ENCODE measurements at regions not wholly inside any gene's neighbourhood (a gene's known extent, or its start where the extent isn't known, plus 50 kb on each side); places are given as distances from the start of the nearest gene placed in this dataset.
"Not testable (repeated sequence)": the region's sequence is repeated elsewhere in the genome, so short reads cannot be mapped to it uniquely, and the experiment has no call there.

DNA sequence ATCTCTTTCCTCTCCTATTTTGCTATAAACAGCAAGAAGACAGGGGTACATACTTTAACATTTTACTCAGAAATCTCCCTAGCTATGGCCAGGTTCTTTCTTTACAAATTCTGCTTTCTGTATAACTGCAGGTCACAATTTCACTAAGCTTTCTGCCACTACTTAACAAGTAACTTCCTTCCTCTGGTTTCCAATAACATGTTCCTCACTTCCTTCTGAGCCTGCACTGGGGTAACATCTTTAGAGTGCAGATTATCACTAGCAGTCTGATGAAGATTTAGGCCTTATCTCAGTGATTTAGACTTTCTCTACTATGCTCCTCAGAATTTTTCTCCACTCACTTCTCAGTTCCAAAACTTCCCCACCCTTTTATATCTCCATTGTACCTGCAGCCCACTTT is 1930.5 kb upstream of the AGA start:
- H3K4me1 ChIP-seq (ENCODE audit: control insufficient read depth in 1 of 2, insufficient read depth in 2 of 2, low read length in 2 of 2), result no peaks in the 10 kb centered on the region
- H3K27ac ChIP-seq (ENCODE audit: low read depth, low read length), result no peak overlapping the region
- intact Hi-C loops (cut with micrococcal nuclease), result no loop called here
- DNase-seq (ENCODE audit: low read depth, low spot score), result no peak
- no peak overlapping the region for H3K4me2 ChIP-seq (ENCODE audit: low read length)
- no peaks in the 10 kb centered on the region for H3K9me2 ChIP-seq (ENCODE audit: insufficient read depth)
- ATAC-seq, result no peak
- H3K27me3 ChIP-seq (ENCODE audit: insufficient read depth, low read length), result no peaks in the 10 kb centered on the region
- ChIA-PET POLR2A (no interaction called here), CTCF (no interaction called here), RAD21 (ENCODE audit: low non-redundant PET in 1 of 2, low total read pairs in 2 of 2, uncharacterized antibody in 2 of 2, unreplicated experiment in 2 of 2) (no interaction called here)
- no peaks in the 10 kb centered on the region for H4K20me1 ChIP-seq (ENCODE audit: insufficient read depth)
- no peaks in the 10 kb centered on the region for H3K9me3 ChIP-seq (ENCODE audit: control insufficient read depth in 1 of 2, insufficient read depth in 1 of 2, low read depth in 1 of 2, low read length in 2 of 2)
- no peak overlapping the region for H3K9ac ChIP-seq (ENCODE audit: low read length)
- H3K79me2 ChIP-seq (ENCODE audit: insufficient read depth, low read length), result no peaks in the 10 kb centered on the region
- TF ChIP-seq SRF (IDR thresholded peaks at IDR 0.05; ENCODE audit: low read depth) (no peak), TCF7L2 (IDR thresholded peaks at IDR 0.05; ENCODE audit: borderline replicate concordance, extremely low read depth, insufficient read depth, insufficient read length) (no peak), POLR2A (IDR thresholded peaks at IDR 0.05; ENCODE audit: borderline replicate concordance, extremely low read depth, insufficient read depth, insufficient read length) (no peak), CEBPB (IDR thresholded peaks at IDR 0.05; ENCODE audit: low read depth) (no peak), ELF1 (IDR thresholded peaks at IDR 0.05; ENCODE audit: borderline replicate concordance, low read depth) (no peak), ZNF274 (IDR thresholded peaks at IDR 0.05; ENCODE audit: low read depth, low read length) (no peak), SIN3A (IDR thresholded peaks at IDR 0.05; ENCODE audit: low read depth) (no peak), JUND (IDR thresholded peaks at IDR 0.05) (no peak)
- TF ChIP-seq, protein P1, sequence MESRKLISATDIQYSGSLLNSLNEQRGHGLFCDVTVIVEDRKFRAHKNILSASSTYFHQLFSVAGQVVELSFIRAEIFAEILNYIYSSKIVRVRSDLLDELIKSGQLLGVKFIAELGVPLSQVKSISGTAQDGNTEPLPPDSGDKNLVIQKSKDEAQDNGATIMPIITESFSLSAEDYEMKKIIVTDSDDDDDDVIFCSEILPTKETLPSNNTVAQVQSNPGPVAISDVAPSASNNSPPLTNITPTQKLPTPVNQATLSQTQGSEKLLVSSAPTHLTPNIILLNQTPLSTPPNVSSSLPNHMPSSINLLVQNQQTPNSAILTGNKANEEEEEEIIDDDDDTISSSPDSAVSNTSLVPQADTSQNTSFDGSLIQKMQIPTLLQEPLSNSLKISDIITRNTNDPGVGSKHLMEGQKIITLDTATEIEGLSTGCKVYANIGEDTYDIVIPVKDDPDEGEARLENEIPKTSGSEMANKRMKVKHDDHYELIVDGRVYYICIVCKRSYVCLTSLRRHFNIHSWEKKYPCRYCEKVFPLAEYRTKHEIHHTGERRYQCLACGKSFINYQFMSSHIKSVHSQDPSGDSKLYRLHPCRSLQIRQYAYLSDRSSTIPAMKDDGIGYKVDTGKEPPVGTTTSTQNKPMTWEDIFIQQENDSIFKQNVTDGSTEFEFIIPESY (IDR thresholded peaks at IDR 0.05; ENCODE audit: extremely low read depth, insufficient replicate concordance, low read length), result no peak
- H3K36me3 ChIP-seq (ENCODE audit: control insufficient read depth in 1 of 2, insufficient read depth in 2 of 2, low read length in 2 of 2), result no peaks in the 10 kb centered on the region
- no peak overlapping the region for H2AFZ ChIP-seq (ENCODE audit: low read depth, low read length, poor library complexity, severe bottlenecking)
- no TSS peak for BruUV-seq (replicated peaks)
- H3K4me3 ChIP-seq (replicated peaks in 1 of 2; ENCODE audit: low read depth in 1 of 2, low read length in 2 of 2), result no peak overlapping the region

DNA sequence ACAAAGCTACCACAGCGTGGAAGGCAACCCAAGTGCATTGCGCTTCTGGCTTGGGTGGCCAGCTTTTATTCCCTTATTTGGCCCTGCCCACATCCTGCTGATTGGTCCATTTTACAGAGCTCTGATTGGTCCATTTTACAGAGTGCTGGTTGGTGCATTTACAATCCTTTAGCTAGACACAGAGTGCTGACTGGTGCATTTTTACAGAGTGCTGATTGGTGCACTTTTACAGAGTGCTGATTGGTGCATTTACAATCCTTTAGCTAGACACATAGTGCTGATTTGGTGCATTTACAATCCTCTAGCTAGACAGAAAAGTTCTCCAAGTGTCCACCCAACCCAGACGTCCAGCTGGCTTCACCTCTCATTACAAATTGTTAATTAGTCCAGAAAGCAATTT is 1936.6 kb upstream of the AGA start:
- H3K9ac ChIP-seq (ENCODE audit: low read length); H3K27ac ChIP-seq (ENCODE audit: low read depth, low read length); H3K79me2 ChIP-seq (ENCODE audit: insufficient read depth, low read length); H3K4me2 ChIP-seq (ENCODE audit: low read length); H3K4me1 ChIP-seq (ENCODE audit: control insufficient read depth in 1 of 2, insufficient read depth in 2 of 2, low read length in 2 of 2); H3K36me3 ChIP-seq (ENCODE audit: control insufficient read depth in 1 of 2, insufficient read depth in 2 of 2, low read length in 2 of 2); CTCF ChIA-PET; H3K27me3 ChIP-seq (ENCODE audit: insufficient read depth, low read length); DNase-seq (ENCODE audit: low read depth, low spot score); POLR2A ChIA-PET; BruUV-seq (replicated peaks); H3K4me3 ChIP-seq (replicated peaks in 1 of 2; ENCODE audit: low read depth in 1 of 2, low read length in 2 of 2); H2AFZ ChIP-seq (ENCODE audit: low read depth, low read length, poor library complexity, severe bottlenecking); ATAC-seq; RAD21 ChIA-PET (ENCODE audit: low non-redundant PET in 1 of 2, low total read pairs in 2 of 2, uncharacterized antibody in 2 of 2, unreplicated experiment in 2 of 2); H4K20me1 ChIP-seq (ENCODE audit: insufficient read depth); H3K9me3 ChIP-seq (ENCODE audit: control insufficient read depth in 1 of 2, insufficient read depth in 1 of 2, low read depth in 1 of 2, low read length in 2 of 2); H3K9me2 ChIP-seq (ENCODE audit: insufficient read depth); intact Hi-C loops (cut with micrococcal nuclease): not testable (repeated sequence)

All from HCT116 (cell line).